Stimulated activated CD4-positive, alpha-beta T cell treated with anti-CD3 and anti-CD28 coated beads, Interleukin-1b, Interleukin-23, amount 100 ng/mL, for 48 hours (primary cell): ENCODE measurements at regions not wholly inside any gene's neighbourhood (a gene's known extent, or its start where the extent isn't known, plus 50 kb on each side); places are given as distances from the start of the nearest gene placed in this dataset.
"Not testable (repeated sequence)": the region's sequence is repeated elsewhere in the genome, so short reads cannot be mapped to it uniquely, and the experiment has no call there.

ENCODE experiments used
- DNase-seq: peaks from one replicate; pipeline ENCODE4 v3.0.0-alpha.2; 2020

GRCh38 chr14:85023866-85024265, 506.1 kb upstream of the FLRT2 start:
- not testable (repeated sequence) for DNase-seq

GRCh38 chr14:85024931-85025330, 505.0 kb upstream of the FLRT2 start:
- DNase-seq: no peak

DNA sequence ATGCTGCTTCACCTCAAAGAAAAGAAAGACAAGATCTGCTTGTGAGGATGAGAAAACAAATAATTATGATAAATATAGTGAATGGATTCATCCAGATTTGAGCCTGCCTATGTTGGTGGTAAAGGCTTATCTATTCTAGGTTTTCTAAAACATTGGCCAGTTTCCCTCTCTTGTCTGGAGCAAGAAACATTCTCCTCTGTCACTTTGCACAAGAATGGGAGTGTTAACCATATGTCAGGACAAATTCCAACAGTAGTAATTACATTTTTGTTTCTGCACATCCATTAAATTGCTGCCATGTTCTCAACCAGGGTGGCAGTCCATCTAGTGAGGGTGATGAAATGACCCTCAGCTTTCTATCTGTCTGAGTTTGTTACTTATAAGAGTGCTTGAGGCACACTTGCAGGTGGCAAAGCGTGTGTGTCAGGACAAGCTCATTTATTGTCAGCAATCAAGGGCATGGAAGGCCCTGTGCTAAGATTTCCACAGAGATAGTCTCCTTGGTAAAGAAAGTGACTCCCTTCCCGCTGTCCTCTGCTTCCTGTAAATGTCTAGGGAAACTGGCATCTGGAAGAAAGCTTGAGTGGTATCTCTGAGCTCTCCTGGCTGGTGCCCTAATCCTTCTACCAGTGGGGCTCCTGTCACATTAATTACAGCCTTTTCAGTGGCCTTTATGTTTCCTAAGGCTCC, 502.1 kb upstream of the FLRT2 start:
- DNase-seq: no peak

- no peak for DNase-seq
Measured at GRCh38 chr14:85037411-85037810, 492.5 kb upstream of the FLRT2 start.

GRCh38 chr14:85038526-85039352, 491.2 kb upstream of the FLRT2 start:
- DNase-seq: no peak

DNA sequence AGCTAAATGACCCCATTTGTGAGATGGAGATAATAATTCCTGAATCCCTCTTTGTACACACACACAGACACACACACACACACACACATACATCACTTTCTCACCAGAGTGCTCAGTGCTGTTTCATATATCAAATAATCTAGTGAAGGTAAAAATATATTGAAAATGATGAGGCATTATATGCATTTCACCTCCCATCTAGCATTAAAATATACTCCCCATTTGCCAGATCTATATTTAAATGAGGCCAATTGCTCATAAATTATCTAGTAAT, 490.7 kb upstream of the FLRT2 start:
- DNase-seq: no peak

DNA sequence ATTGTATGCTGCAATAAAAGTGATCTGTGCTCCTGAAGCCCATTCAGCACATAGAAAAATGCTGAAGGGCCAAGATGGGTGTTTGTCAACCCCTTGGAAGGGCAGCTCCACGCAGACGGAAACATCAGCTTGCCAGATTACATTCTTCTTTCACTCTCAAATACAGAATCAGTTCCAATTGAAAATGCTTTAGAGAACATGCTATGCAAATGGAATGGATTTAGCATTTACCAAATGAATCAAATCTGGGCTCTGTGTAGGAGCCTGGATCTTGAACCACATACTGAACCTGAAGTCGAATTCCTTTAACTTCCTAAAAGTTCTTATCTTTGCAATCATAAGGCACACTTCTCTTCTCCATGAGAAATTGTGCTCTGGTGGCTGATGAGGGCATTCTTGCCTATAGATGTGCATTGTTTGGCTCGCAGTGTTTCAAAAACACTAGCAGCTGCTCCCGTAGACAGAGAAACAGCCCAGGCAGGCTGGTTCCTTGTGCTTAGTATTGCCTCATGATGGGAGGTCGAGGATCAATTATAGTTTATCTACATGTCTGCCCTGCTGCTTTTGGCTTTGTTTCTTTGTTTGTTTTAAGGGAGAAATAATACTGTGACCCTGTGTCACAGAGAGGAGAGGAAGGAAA, 489.8 kb upstream of the FLRT2 start:
- no peak for DNase-seq

DNA sequence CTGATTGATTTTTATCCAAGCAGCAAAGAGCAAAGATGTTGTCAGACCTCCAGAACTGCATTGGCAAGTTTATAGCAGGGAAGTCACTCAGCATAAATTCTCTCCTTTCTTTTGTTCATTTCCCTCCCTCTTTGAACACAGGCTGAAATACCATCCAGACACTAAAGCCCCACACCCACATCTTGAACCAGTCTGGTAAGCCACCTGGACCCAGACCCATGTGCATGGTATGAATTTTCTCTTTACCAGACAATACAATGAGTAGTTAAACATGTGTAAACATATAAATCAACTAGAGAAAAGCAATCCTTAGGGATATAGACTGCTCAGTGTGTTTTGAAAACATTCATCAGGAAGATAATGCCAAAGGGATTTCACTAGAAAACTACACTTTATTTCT, 488.3 kb upstream of the FLRT2 start:
- no peak for DNase-seq

GRCh38 chr14:85042301-85042700, 487.6 kb upstream of the FLRT2 start:
- DNase-seq: no peak

DNA sequence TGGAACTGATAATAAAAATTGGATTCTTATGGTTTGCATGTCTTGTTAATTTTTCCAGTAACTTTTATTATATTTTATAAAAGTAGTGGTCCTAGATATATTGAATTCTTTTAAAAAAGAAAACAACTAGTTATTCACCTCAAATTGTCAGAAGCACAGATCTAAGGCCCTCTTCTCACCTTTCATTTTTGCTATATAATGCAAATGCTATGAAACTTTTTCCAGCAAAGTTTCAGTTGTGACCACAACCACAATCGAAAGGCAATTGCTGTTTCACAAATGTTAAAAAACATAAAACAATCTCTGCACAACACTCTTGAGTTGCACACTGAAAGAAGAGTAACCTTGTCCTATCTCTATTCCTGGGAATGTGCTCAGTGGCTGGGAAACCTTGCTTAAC, 479.8 kb upstream of the FLRT2 start:
- no peak for DNase-seq

GRCh38 chr14:85052646-85053045, 477.3 kb upstream of the FLRT2 start:
- no peak for DNase-seq

DNA sequence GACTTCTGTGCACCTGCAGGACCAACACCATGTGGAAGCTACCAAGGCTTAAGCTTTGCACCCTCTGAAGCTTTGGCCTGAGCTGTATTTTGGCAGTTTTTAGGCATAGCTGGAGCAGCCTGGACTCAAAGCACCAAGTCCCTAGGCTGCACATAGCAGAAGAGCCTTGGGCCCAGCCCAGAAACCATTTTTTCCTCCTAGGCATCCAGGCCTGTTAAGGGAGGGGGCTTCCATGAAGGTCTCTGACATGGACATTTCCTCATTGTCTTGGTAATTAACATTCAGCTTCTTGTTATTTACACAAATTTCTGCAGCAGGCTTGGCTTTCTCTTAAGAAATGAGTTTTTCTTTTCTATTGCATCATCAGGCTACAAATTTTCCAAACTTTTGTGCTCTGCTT, 475.8 kb upstream of the FLRT2 start:
- no peak for DNase-seq

GRCh38 chr14:85056267-85056666, 473.7 kb upstream of the FLRT2 start:
- no peak for DNase-seq

- no peak for DNase-seq
Measured at GRCh38 chr14:85057221-85057620, 472.7 kb upstream of the FLRT2 start.

- no peak for DNase-seq
Measured at GRCh38 chr14:85058150-85058549, 471.8 kb upstream of the FLRT2 start.

- no peak for DNase-seq
Measured at GRCh38 chr14:85060121-85060520, 469.8 kb upstream of the FLRT2 start.

- DNase-seq: no peak
Measured at GRCh38 chr14:85061256-85061655, 468.7 kb upstream of the FLRT2 start.

DNA sequence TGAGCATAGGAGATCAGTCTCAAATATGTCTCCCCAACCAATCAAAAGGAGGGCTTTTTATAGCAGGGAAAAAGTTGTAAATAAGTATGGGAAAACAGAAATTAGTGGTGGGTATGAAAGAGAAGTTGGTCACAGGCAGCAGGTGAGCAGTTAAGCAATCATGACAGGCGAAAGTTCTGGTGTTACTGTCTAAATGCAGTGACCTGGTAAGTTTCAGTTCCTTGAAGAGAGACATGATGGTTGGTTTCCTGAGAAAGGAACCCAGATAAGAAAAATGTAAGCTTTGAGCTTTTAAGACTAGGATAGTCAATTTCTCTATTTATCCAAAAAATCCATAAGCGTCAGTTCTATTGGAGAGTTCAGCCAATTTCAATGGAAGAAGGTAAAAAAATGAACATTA, 466.2 kb upstream of the FLRT2 start:
- no peak for DNase-seq

GRCh38 chr14:85071447-85071846, 458.5 kb upstream of the FLRT2 start:
- DNase-seq: no peak

DNA sequence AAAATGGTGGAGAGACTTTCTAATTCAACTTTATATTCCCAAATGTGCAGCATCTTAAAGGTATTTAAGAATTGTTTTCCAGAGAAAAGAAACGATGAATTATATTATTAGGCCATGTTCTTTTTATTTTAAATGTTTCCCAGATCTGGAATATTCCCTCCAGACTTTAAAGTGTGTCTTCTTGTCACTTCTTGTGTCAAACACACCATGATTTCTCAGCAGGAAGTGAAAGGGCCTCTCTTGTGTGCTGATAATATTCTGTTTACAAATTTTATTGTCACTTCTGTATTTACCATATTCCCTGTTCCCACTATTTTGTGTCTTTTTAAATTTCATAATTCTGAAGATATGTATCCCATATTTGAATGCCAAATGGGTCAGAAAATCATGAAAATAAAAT, 455.0 kb upstream of the FLRT2 start:
- no peak for DNase-seq

DNA sequence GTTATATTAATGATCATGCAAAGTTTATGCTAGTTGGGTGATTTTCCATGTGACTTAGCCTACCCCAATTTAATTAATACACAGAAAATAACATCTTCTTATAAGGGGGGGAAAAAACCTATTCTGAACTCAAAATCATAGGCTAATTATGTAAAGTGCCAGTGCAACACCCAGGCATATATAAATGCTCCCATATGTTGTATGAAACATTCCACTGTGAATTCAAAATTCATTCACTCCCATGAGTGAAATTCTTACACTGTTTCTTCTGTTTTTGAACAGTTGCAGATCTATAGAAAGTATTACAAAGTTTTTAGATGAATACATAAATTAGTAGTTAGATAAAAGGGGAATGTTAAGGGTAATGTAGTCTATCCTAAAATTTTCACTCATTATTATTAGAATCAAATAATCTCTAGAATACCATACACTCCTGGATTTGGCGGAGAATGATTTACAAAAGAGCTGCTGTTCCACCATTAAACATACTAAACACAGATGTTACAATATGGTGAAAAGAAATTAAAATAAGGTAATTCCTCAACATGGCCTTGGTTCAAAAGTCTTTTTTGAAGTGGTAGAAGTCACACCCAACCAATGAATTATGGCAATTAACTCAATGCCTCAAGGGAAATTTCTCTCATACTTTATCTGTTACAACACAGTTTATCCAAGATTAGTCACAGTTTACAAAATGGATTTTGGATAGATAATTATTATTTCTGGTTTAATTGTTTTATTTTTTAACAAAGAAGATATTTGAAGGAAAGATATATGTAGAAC, 454.1 kb upstream of the FLRT2 start:
- no peak for DNase-seq

- not testable (repeated sequence) for DNase-seq
Measured at GRCh38 chr14:85077716-85078115, 452.2 kb upstream of the FLRT2 start.
